ENCODE measurements at regions not wholly inside any gene's neighbourhood (a gene's known extent, or its start where the extent isn't known, plus 50 kb on each side); places are given as distances from the start of the nearest gene placed in this dataset.
"Not testable (repeated sequence)": the region's sequence is repeated elsewhere in the genome, so short reads cannot be mapped to it uniquely, and the experiment has no call there.

- TF ChIP-seq CTCF, EP300 (IDR thresholded peaks at IDR 0.05): not testable (repeated sequence)
Observed at GRCh38 chr2:195329784-195330183, 327.2 kb upstream of the SLC39A10 start.

Data from suprapubic skin (tissue), 3 donors.